Natural killer cell (primary cell): ENCODE measurements at regions not wholly inside any gene's neighbourhood (a gene's known extent, or its start where the extent isn't known, plus 50 kb on each side); places are given as distances from the start of the nearest gene placed in this dataset.

ENCODE experiments used
- ATAC-seq, 3 donors: fragments of 150-1000 bp in 2 of 3; fragments of 200-7000 bp in 1 of 3; cut with Tn5 transposase; 1 replicate in 1 of 3; 2 replicates in 2 of 3; pipeline ENCODE4 v1.10.0; 2021; ENCODE audit warnings: mild to moderate bottlenecking in 2 of 3, moderate library complexity in 2 of 3
- DNase-seq, 2 donors: peaks; one replicate each; pipeline versions ENCODE4 v3.0.0 to v3.0.0-alpha.2; 2013 to 2021; ENCODE audit warnings: mixed read lengths in 1 of 2
- H3K27ac ChIP-seq: one replicate; pipeline ENCODE4 v1.5.1; 2013; ENCODE audit warnings: mild to moderate bottlenecking, low read length
- H3K27me3 ChIP-seq: one replicate; pipeline ENCODE4 v1.6.1; 2013; ENCODE audit warnings: low read length; ENCODE audit not compliant: control insufficient read depth, insufficient read depth
- H3K36me3 ChIP-seq: one replicate; pipeline ENCODE4 v1.6.1; 2013; ENCODE audit warnings: low read length; ENCODE audit not compliant: control insufficient read depth, insufficient read depth
- H3K4me1 ChIP-seq: one replicate; pipeline ENCODE4 v1.6.1; 2013; ENCODE audit warnings: low read length; ENCODE audit not compliant: control insufficient read depth, insufficient read depth
- H3K4me3 ChIP-seq: one replicate; pipeline ENCODE4 v1.5.1; 2013; ENCODE audit warnings: low read length
- H3K9me3 ChIP-seq: one replicate; pipeline ENCODE4 v1.6.1; 2013; ENCODE audit warnings: low read length; ENCODE audit not compliant: control insufficient read depth, insufficient read depth
- H3K27ac Mint-ChIP-seq, 2 donors: one replicate each; pipeline ENCODE4 v1.8.0; 2022; ENCODE audit warnings: mild to moderate bottlenecking in 2 of 2, mixed read lengths in 2 of 2, moderate library complexity in 1 of 2
- H3K27me3 Mint-ChIP-seq, 2 donors: one replicate each; pipeline ENCODE4 v1.8.0; 2022; ENCODE audit warnings: low read depth in 2 of 2, mixed read lengths in 2 of 2
- H3K36me3 Mint-ChIP-seq: one replicate; pipeline ENCODE4 v1.8.0; 2022; ENCODE audit warnings: mixed read lengths
- H3K4me1 Mint-ChIP-seq, 2 donors: one replicate each; pipeline ENCODE4 v1.8.0; 2022; ENCODE audit warnings: mixed read lengths in 2 of 2
- H3K4me3 Mint-ChIP-seq: one replicate; pipeline ENCODE4 v1.8.0; 2022; ENCODE audit warnings: mild to moderate bottlenecking, moderate library complexity, mixed read lengths
- H3K9me3 Mint-ChIP-seq, 2 donors: one replicate each; pipeline ENCODE4 v1.8.0; 2022; ENCODE audit warnings: mixed read lengths in 2 of 2
- WGBS: methylation state at CpG from one replicate; pipeline ENCODE4 v1.1.7; 2013; ENCODE audit warnings: missing lambda C conversion rate; ENCODE audit not compliant: insufficient coverage; 5-methylcytosine and 5-hydroxymethylcytosine counted together
- intact Hi-C: fragments of 100-400 bp; cut with micrococcal nuclease; formaldehyde crosslinking; loops from one replicate; pipeline ENCODE4 v1.14.2; 2022
- TF ChIP-seq, protein P1 (sequence below): fragments of 200-600 bp; IDR thresholded peaks from one replicate; pipeline ENCODE4 v1.8.0; 2022; ENCODE audit warnings: antibody characterized with exemption

DNA sequence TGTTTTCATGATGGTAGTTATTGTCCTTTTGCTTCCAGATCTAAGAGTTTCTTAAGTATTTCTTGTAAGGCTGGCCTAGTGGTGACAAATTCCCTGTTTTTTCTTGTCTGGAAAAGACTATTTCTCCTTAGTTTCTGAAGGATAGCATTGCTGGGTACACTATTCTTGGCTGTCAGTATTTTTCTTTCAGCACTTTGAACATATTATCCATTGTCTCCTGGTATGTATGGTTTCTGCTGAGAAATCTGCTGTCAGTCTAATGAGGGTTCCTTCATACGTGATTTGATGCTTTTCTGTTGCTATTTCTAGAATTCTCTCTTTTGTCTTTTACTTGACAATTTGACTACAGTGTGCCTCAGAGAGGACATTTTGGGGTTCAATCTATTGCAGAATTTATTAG lies 134.3 kb downstream of the CGGBP1 start:
- H3K27me3 ChIP-seq = no peaks in the 10 kb centered on the region
- DNase-seq (no peak), ATAC-seq (no peak)
- Mint-ChIP-seq H3K9me3 (peaks cover 6 to 11% of the 10 kb centered on the region in 2 donors), H3K4me1 (no peaks in the 10 kb centered on the region), H3K27ac (no peak overlapping the region), H3K4me3 (no peak overlapping the region), H3K27me3 (no peaks in the 10 kb centered on the region), H3K36me3 (no peaks in the 10 kb centered on the region)
- no peak overlapping the region for H3K27ac ChIP-seq
- WGBS = 100% methylated on average over 1 of the region's 1 CpG
- intact Hi-C loops = no loop called here
- peaks cover 6% of the 10 kb centered on the region for H3K9me3 ChIP-seq
- TF ChIP-seq, protein P1, sequence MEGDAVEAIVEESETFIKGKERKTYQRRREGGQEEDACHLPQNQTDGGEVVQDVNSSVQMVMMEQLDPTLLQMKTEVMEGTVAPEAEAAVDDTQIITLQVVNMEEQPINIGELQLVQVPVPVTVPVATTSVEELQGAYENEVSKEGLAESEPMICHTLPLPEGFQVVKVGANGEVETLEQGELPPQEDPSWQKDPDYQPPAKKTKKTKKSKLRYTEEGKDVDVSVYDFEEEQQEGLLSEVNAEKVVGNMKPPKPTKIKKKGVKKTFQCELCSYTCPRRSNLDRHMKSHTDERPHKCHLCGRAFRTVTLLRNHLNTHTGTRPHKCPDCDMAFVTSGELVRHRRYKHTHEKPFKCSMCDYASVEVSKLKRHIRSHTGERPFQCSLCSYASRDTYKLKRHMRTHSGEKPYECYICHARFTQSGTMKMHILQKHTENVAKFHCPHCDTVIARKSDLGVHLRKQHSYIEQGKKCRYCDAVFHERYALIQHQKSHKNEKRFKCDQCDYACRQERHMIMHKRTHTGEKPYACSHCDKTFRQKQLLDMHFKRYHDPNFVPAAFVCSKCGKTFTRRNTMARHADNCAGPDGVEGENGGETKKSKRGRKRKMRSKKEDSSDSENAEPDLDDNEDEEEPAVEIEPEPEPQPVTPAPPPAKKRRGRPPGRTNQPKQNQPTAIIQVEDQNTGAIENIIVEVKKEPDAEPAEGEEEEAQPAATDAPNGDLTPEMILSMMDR = no peak
- no peaks in the 10 kb centered on the region for H3K4me1 ChIP-seq
- H3K4me3 ChIP-seq = no peak overlapping the region
- no peaks in the 10 kb centered on the region for H3K36me3 ChIP-seq

DNA sequence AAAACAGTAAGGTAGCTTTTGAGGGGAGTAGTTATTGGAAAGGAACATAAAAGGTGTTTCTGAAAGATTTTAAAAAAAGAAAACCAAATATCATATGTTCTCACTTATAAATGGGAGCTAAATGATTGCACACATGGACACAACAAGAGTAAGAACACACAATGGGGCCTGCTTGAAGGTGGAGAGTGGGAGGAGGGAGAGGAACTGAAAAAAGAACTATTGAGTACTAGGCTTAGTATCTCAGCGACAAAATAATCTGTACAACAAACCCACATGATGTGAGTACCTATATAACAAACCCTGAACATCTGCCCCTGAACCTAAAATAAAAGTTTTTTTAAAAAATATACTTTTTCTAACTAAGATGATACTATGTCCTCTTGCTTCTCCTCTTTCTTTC lies 138.3 kb downstream of the CGGBP1 start:
- 100% methylated on average over 1 of the region's 1 CpG for WGBS
- no peak for ATAC-seq
- Histone ChIP-seq H3K27me3 (no peaks in the 10 kb centered on the region), H3K4me1 (no peaks in the 10 kb centered on the region), H3K9me3 (peaks cover 6% of the 10 kb centered on the region), H3K27ac (no peak overlapping the region), H3K4me3 (no peak overlapping the region), H3K36me3 (no peaks in the 10 kb centered on the region)
- intact Hi-C loops = no loop called here
- Mint-ChIP-seq H3K27me3 (no peaks in the 10 kb centered on the region), H3K9me3 (peaks cover 10 to 15% of the 10 kb centered on the region in 2 donors), H3K36me3 (no peaks in the 10 kb centered on the region), H3K27ac (no peak overlapping the region), H3K4me1 (no peaks in the 10 kb centered on the region), H3K4me3 (no peak overlapping the region)
- no peak for DNase-seq
- TF ChIP-seq, protein P1 = no peak

DNA sequence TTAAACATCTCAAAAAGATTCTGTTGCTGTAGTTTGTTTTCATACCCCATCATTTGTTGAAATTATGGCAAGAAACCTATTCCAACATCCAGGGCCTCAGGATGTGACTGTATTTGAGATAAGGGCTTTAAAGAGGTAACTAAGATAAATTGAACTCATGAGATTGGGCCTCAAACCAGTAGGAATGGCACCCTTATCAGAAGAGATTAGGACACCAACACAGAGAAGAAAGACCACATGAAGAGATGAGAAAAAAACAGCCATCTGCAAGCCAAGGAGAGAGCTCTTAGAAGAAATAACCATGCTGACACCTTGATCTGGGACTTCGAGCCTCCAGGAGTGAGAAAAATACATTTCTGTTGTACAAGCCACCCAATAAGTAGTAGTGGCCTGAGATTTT lies 157.7 kb downstream of the CGGBP1 start:
- Histone ChIP-seq H3K4me1 (no peaks in the 10 kb centered on the region), H3K27me3 (no peaks in the 10 kb centered on the region), H3K27ac (no peak overlapping the region), H3K4me3 (no peak overlapping the region), H3K36me3 (no peaks in the 10 kb centered on the region), H3K9me3 (no peaks in the 10 kb centered on the region)
- Mint-ChIP-seq H3K27me3 (no peaks in the 10 kb centered on the region), H3K4me1 (no peaks in the 10 kb centered on the region), H3K9me3 (no peaks in the 10 kb centered on the region), H3K27ac (no peak overlapping the region), H3K36me3 (no peaks in the 10 kb centered on the region), H3K4me3 (no peak overlapping the region)
- TF ChIP-seq, protein P1 = no peak
- ATAC-seq (no peak), DNase-seq (no peak)
- 73% methylated on average over 1 of the region's 1 CpG for WGBS
- intact Hi-C loops = no loop called here

DNA sequence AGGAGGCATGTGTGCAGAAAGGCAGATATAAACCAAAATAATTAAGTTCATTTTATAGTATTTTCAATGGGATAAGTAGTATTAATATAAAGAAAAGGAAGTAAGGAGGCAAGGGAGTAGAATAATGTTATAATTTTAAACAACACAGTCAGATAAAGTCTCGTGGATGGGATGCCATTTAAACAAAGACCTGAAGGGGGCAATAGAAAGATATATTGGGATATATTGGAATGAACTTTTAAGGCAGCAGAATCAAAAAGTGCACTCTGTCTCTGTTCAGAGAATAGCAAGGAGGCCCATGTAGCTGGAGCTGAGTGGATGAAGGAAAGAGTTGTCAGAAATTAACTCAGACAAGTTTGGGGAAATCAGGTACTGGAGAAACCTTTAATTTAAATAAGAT lies 158.7 kb downstream of the CGGBP1 start:
- no peaks in the 10 kb centered on the region for H3K4me1 ChIP-seq
- no peaks in the 10 kb centered on the region for H3K27me3 ChIP-seq
- ATAC-seq (no peak), DNase-seq (peak in 1 of 2 donors; percentile 4)
- H3K36me3 ChIP-seq = no peaks in the 10 kb centered on the region
- H3K9me3 ChIP-seq = no peaks in the 10 kb centered on the region
- Mint-ChIP-seq H3K4me1 (no peaks in the 10 kb centered on the region), H3K4me3 (no peak overlapping the region), H3K36me3 (no peaks in the 10 kb centered on the region), H3K27ac (no peak overlapping the region), H3K27me3 (no peaks in the 10 kb centered on the region), H3K9me3 (no peaks in the 10 kb centered on the region)
- H3K27ac ChIP-seq = no peak overlapping the region
- TF ChIP-seq, protein P1 = no peak
- H3K4me3 ChIP-seq = no peak overlapping the region
- intact Hi-C loops = no loop called here
- 62% methylated on average over 1 of the region's 1 CpG for WGBS
